H1 (cell line): ENCODE measurements at regions not wholly inside any gene's neighbourhood (a gene's known extent, or its start where the extent isn't known, plus 50 kb on each side); places are given as distances from the start of the nearest gene placed in this dataset.

ENCODE experiments used
- CTCF ChIA-PET: fragments of 300-600 bp; sonication (Branson Sonifier 250); formaldehyde crosslinking; loops from one replicate; lab custom pipeline; 2021; ENCODE audit not compliant: partially characterized antibody; lab: Charles Lee
- POLR2A ChIA-PET: fragments of 300-600 bp; sonication (Branson Sonifier 250); formaldehyde crosslinking; loops from one replicate; lab custom pipeline; 2021; ENCODE audit warnings: inconsistent platforms; ENCODE audit not compliant: partially characterized antibody; lab: Charles Lee
- DNase-seq, 2 experiments: peaks; one replicate each; pipeline versions ENCODE4 v3.0.0 to v3.0.0-alpha.2; 2010 to 2022; ENCODE audit warnings: low spot score in 2 of 2, low read depth in 1 of 2, mixed read lengths in 1 of 2
- FAIRE-seq: peaks from 2 replicates; lab custom pipeline; 2011; peaks lifted over from hg19 to GRCh38; lab: Jason Lieb, UNC
- H2AFZ ChIP-seq: 2 replicates; pipeline ENCODE4 v1.8.1; 2012; ENCODE audit warnings: low read length, inconsistent platforms
- H2AK5ac ChIP-seq: 2 replicates; pipeline ENCODE4 v1.6.1; 2013; ENCODE audit warnings: low read depth, low read length
- H2BK120ac ChIP-seq: replicated peaks from 2 replicates; pipeline ENCODE3; 2013; ENCODE audit warnings: low read depth, low read length, inconsistent platforms
- H2BK12ac ChIP-seq: 2 replicates; pipeline ENCODE4 v1.6.1; 2013; ENCODE audit warnings: low read depth, low read length
- H2BK15ac ChIP-seq: 2 replicates; pipeline ENCODE4 v1.6.1; 2013; ENCODE audit warnings: low read length
- H2BK20ac ChIP-seq: 2 replicates; pipeline ENCODE4 v1.6.1; 2013; ENCODE audit warnings: low read length
- H2BK5ac ChIP-seq: 2 replicates; pipeline ENCODE4 v1.6.1; 2013; ENCODE audit warnings: low read depth, low read length
- H3K14ac ChIP-seq: 2 replicates; pipeline ENCODE4 v1.6.1; 2013; ENCODE audit warnings: inconsistent platforms; ENCODE audit not compliant: insufficient read length
- H3K18ac ChIP-seq: 2 replicates; pipeline ENCODE4 v1.6.1; 2013; ENCODE audit warnings: low read length; ENCODE audit errors: extremely low read depth
- H3K23ac ChIP-seq: 2 replicates; pipeline ENCODE4 v1.6.1; 2013; ENCODE audit warnings: inconsistent platforms; ENCODE audit not compliant: insufficient read length
- H3K23me2 ChIP-seq: 2 replicates; pipeline ENCODE4 v1.6.1; 2013; ENCODE audit warnings: low read depth, low read length
- H3K27ac ChIP-seq: 2 replicates; pipeline ENCODE4 v1.6.1; 2011; ENCODE audit warnings: low read depth, low read length, inconsistent platforms
- H3K27me3 ChIP-seq, 4 experiments: replicated peaks in 1 of 4; 1 replicate in 1 of 4; 2 replicates in 3 of 4; pipeline versions ENCODE4 v1.6.1 to v1.8.1; 2011 to 2013; ENCODE audit warnings: low read length in 3 of 4, mild to moderate bottlenecking in 3 of 4, inconsistent platforms in 2 of 4, mixed read lengths in 2 of 4, moderate library complexity in 1 of 4; ENCODE audit not compliant: control insufficient read depth in 3 of 4, insufficient read depth in 3 of 4; ENCODE audit errors: extremely low read depth in 1 of 4
- H3K36me3 ChIP-seq, 4 experiments: 2 replicates each; pipeline versions ENCODE4 v1.6.1 to v1.8.1; 2011 to 2013; ENCODE audit warnings: mild to moderate bottlenecking in 4 of 4, low read length in 3 of 4, moderate library complexity in 2 of 4, control low read depth in 1 of 4, inconsistent platforms in 1 of 4; ENCODE audit not compliant: insufficient read depth in 4 of 4, control insufficient read depth in 2 of 4
- H3K4ac ChIP-seq: replicated peaks from 2 replicates; pipeline ENCODE3; 2013; ENCODE audit warnings: low read length, low read depth, mixed read lengths, inconsistent platforms; ENCODE audit not compliant: insufficient read length
- H3K4me1 ChIP-seq, 4 experiments: replicated peaks in 1 of 4; 1 replicate in 1 of 4; 2 replicates in 3 of 4; pipeline versions ENCODE4 v1.6.1 to v1.8.1; 2011 to 2013; ENCODE audit warnings: low read length in 3 of 4, inconsistent platforms in 2 of 4, mixed read lengths in 1 of 4; ENCODE audit not compliant: insufficient read depth in 4 of 4, control insufficient read depth in 3 of 4
- H3K4me2 ChIP-seq, 2 experiments: 2 replicates each; pipeline versions ENCODE4 v1.6.1 to v1.8.1; 2011 to 2013; ENCODE audit warnings: low read depth in 2 of 2, low read length in 2 of 2, control low read depth in 1 of 2, inconsistent platforms in 1 of 2, mild to moderate bottlenecking in 1 of 2; ENCODE audit not compliant: insufficient read depth in 1 of 2
- H3K4me3 ChIP-seq, 4 experiments: fragments of 200-600, 300-600 bp in 1 of 4; sonication (generic), shearing (Covaris generic), sonication (Bioruptor Twin) in 1 of 4; 2 replicates each; pipeline versions ENCODE4 v1.5.1 to v1.8.1; 2011 to 2016; ENCODE audit warnings: low read length in 4 of 4, low read depth in 3 of 4, control low read depth in 2 of 4, inconsistent platforms in 2 of 4, mild to moderate bottlenecking in 2 of 4, mixed read lengths in 1 of 4, moderate library complexity in 1 of 4; ENCODE audit not compliant: insufficient read depth in 2 of 4; ENCODE audit errors: extremely low read depth in 1 of 4
- H3K56ac ChIP-seq: replicated peaks from 2 replicates; pipeline ENCODE3; 2013; ENCODE audit warnings: low read depth, mild to moderate bottlenecking, mixed read lengths, low read length, inconsistent platforms; ENCODE audit not compliant: insufficient read length
- H3K79me1 ChIP-seq: 2 replicates; pipeline ENCODE4 v1.6.1; 2013; ENCODE audit warnings: low read depth, low read length, control low read depth
- H3K79me2 ChIP-seq, 2 experiments: 2 replicates each; pipeline versions ENCODE4 v1.6.1 to v1.8.1; 2012 to 2013; ENCODE audit warnings: low read length in 2 of 2, mild to moderate bottlenecking in 2 of 2, inconsistent platforms in 1 of 2; ENCODE audit not compliant: insufficient read depth in 2 of 2, control insufficient read depth in 1 of 2
- H3K9ac ChIP-seq, 4 experiments: replicated peaks in 1 of 4; 1 replicate in 1 of 4; 2 replicates in 3 of 4; pipeline versions ENCODE4 v1.6.1 to v1.8.1; 2011 to 2013; ENCODE audit warnings: low read depth in 3 of 4, low read length in 3 of 4, control low read depth in 2 of 4, mild to moderate bottlenecking in 2 of 4, moderate library complexity in 2 of 4, inconsistent platforms in 1 of 4; ENCODE audit errors: extremely low read depth in 1 of 4
- H3K9me3 ChIP-seq, 2 experiments: 2 replicates each; pipeline versions ENCODE4 v1.6.1 to v1.8.1; 2012 to 2013; ENCODE audit warnings: mild to moderate bottlenecking in 2 of 2, moderate library complexity in 2 of 2, control low read depth in 1 of 2, inconsistent platforms in 1 of 2, low read depth in 1 of 2, low read length in 1 of 2, mixed read lengths in 1 of 2; ENCODE audit not compliant: insufficient read depth in 2 of 2
- H4K20me1 ChIP-seq, 2 experiments: replicated peaks in 1 of 2; 2 replicates each; pipeline versions ENCODE3 to v1.8.1; 2011 to 2013; ENCODE audit warnings: inconsistent platforms in 2 of 2, low read length in 2 of 2, mild to moderate bottlenecking in 1 of 2; ENCODE audit not compliant: insufficient read depth in 2 of 2, control insufficient read depth in 1 of 2
- H4K5ac ChIP-seq: 2 replicates; pipeline ENCODE4 v1.6.1; 2013; ENCODE audit warnings: low read length, low read depth, mixed read lengths, inconsistent platforms; ENCODE audit not compliant: insufficient read length
- H4K8ac ChIP-seq: 2 replicates; pipeline ENCODE4 v1.8.0; 2013; ENCODE audit warnings: mild to moderate bottlenecking, moderate library complexity, low read length, inconsistent platforms; ENCODE audit not compliant: insufficient read depth; ENCODE audit errors: extremely low read depth
- H4K91ac ChIP-seq: replicated peaks from 2 replicates; pipeline ENCODE3; 2013; ENCODE audit warnings: low read length, mixed read lengths, inconsistent platforms; ENCODE audit not compliant: insufficient read length
- CBX5 ChIP-seq: fragments of 300-800, 300-1000 bp; sonication (generic); IDR thresholded peaks from 2 replicates; pipeline ENCODE4 v1.7.1; 2016; ENCODE audit warnings: antibody characterized with exemption, low read length, low read depth
- CHD1 ChIP-seq: IDR thresholded peaks from 2 replicates; pipeline ENCODE4 v1.6.1; 2012; ENCODE audit warnings: low read depth, low read length, improper control_type of control experiment
- CREB1 ChIP-seq: IDR thresholded peaks from 2 replicates; pipeline ENCODE4 v1.6.1; 2012; ENCODE audit warnings: inconsistent platforms
- E2F6 ChIP-seq: IDR thresholded peaks from 2 replicates; pipeline ENCODE4 v1.6.1; 2012; ENCODE audit warnings: inconsistent platforms
- FOSL1 ChIP-seq: IDR thresholded peaks from 2 replicates; pipeline ENCODE4 v1.6.1; 2011; ENCODE audit warnings: mild to moderate bottlenecking, low read depth, low read length, moderate library complexity; ENCODE audit not compliant: insufficient read depth
- KDM1A ChIP-seq: fragments of 200-600, 300-600 bp; sonication (generic); IDR thresholded peaks from 2 replicates; pipeline ENCODE4 v1.7.1; 2016; ENCODE audit warnings: mild to moderate bottlenecking, low read length, borderline replicate concordance
- POU5F1 ChIP-seq: IDR thresholded peaks from 2 replicates; pipeline ENCODE4 v1.6.1; 2011; ENCODE audit warnings: low read depth, mild to moderate bottlenecking, low read length, moderate library complexity
- RFX5 ChIP-seq: IDR thresholded peaks from 2 replicates; pipeline ENCODE4 v1.6.1; 2011; ENCODE audit warnings: low read depth, low read length, improper control_type of control experiment, borderline replicate concordance
- SIRT6 ChIP-seq: IDR thresholded peaks from one replicate; pipeline ENCODE4 v1.7.1; 2012; ENCODE audit warnings: low read length, inconsistent platforms
- TCF12 ChIP-seq: IDR thresholded peaks from 2 replicates; pipeline ENCODE4 v1.6.1; 2011; ENCODE audit warnings: low read depth, mild to moderate bottlenecking, low read length
- WGBS, 2 experiments: shearing (Covaris generic) in 1 of 2; methylation state at CpG; one replicate each; pipeline versions ENCODE4 v1.1.6 to v1.1.7; 2013 to 2015; ENCODE audit warnings: low lambda C conversion rate in 2 of 2, mixed read lengths in 2 of 2, inconsistent platforms in 1 of 2, low coverage in 1 of 2, missing lambda C conversion rate in 1 of 2; ENCODE audit not compliant: insufficient replicate concordance in 2 of 2, insufficient coverage in 1 of 2, insufficient read length in 1 of 2; ENCODE audit errors: extremely low coverage in 1 of 2, missing lambda C conversion rate in 1 of 2; 5-methylcytosine and 5-hydroxymethylcytosine counted together

- Histone ChIP-seq H3K9ac (no peak overlapping the region), H2BK5ac (no peak overlapping the region), H3K23ac (no peak overlapping the region), H3K36me3 (no peaks in the 10 kb centered on the region), H3K18ac (no peak overlapping the region), H2AFZ (no peak overlapping the region), H4K91ac (no peak overlapping the region), H3K4me3 (no peak overlapping the region), H2BK12ac (no peak overlapping the region), H3K27ac (no peak overlapping the region), H3K56ac (no peak overlapping the region), H2BK120ac (no peak overlapping the region), H2BK15ac (no peak overlapping the region), H3K4me1 (no peaks in the 10 kb centered on the region), H3K23me2 (no peaks in the 10 kb centered on the region), H3K9me3 (no peaks in the 10 kb centered on the region), H3K79me2 (no peaks in the 10 kb centered on the region), H4K20me1 (no peaks in the 10 kb centered on the region), H4K8ac (no peak overlapping the region), H2BK20ac (no peak overlapping the region), H4K5ac (no peak overlapping the region), H3K27me3 (no peaks in the 10 kb centered on the region), H3K4me2 (no peak overlapping the region), H3K79me1 (no peaks in the 10 kb centered on the region), H3K4ac (no peak overlapping the region), H3K14ac (no peak overlapping the region), H2AK5ac (no peak overlapping the region)
- TF ChIP-seq POU5F1 (no peak), CHD1 (no peak), CREB1 (no peak), CBX5 (no peak), KDM1A (no peak), TCF12 (no peak), FOSL1 (no peak), E2F6 (no peak), RFX5 (no peak), SIRT6 (no peak)
- ChIA-PET POLR2A (no interaction called here), CTCF (no interaction called here)
- 88% methylated on average over 3 of the region's 3 CpGs; no CpG with 5 or more reads in 1 of the 2 experiments for WGBS, 2 experiments
- no peak for FAIRE-seq
- DNase-seq: no peak
These were observed 197.1 kb downstream of the BTG1 start for GRCh38 chr12:91948504-91948903.
